ENCODE measurements at regions not wholly inside any gene's neighbourhood (a gene's known extent, or its start where the extent isn't known, plus 50 kb on each side); places are given as distances from the start of the nearest gene placed in this dataset.

DNA sequence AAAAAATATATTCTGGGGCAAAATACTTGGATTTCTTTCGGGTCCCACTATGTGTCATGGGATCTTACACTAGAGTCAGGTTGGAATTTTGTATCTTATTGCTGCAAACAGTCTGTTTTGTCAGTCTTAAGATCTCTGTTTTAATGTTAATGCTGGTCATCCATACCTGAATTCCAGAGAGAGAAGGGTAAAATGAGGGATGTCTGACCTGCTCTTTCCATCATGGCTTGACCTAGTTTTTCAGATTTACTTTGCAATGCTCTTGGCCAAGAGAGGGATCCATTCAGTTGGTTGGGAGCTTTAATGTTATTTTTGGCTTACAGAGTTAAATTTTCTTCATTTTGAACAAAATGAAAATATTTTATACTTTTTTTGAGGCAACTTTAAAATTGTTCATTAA, 117.2 kb downstream of the CASP12 start:
- Histone ChIP-seq H3K27me3 (ENCODE audit: control insufficient read depth, insufficient read depth, low read length) (no peaks in the 10 kb centered on the region), H3K9me3 (ENCODE audit: control insufficient read depth, insufficient read depth, low read depth, low read length) (no peaks in the 10 kb centered on the region), H4K20me1 (ENCODE audit: control insufficient read depth, extremely low read depth, insufficient read depth, low read length) (no peaks in the 10 kb centered on the region), H3K36me3 (ENCODE audit: control insufficient read depth, insufficient read depth, low read length) (no peaks in the 10 kb centered on the region), H3K4me2 (ENCODE audit: extremely low read depth, insufficient read depth, low read length) (no peak overlapping the region), H3K4me1 (ENCODE audit: control insufficient read depth, extremely low read depth, insufficient read depth, low read length) (no peaks in the 10 kb centered on the region), H3K4me3 (replicated peaks in 1 of 4; ENCODE audit: control extremely low read depth in 1 of 4, insufficient read depth in 1 of 4, low read depth in 3 of 4, low read length in 4 of 4) (no peak overlapping the region), H3K9ac (ENCODE audit: insufficient read depth, low read length) (no peak overlapping the region), H3K79me2 (ENCODE audit: control insufficient read depth, insufficient read depth, low read length) (no peaks in the 10 kb centered on the region), H2AFZ (ENCODE audit: low read length) (no peak overlapping the region), H3K27ac (ENCODE audit: insufficient read depth, low read length) (no peak overlapping the region)
- no peak for DNase-seq (ENCODE audit: low read depth in 2 of 2)
- no peak for TF ChIP-seq EZH2 (IDR thresholded peaks at IDR 0.05; ENCODE audit: low read length, missing control alignments)
- TF ChIP-seq, protein P1, sequence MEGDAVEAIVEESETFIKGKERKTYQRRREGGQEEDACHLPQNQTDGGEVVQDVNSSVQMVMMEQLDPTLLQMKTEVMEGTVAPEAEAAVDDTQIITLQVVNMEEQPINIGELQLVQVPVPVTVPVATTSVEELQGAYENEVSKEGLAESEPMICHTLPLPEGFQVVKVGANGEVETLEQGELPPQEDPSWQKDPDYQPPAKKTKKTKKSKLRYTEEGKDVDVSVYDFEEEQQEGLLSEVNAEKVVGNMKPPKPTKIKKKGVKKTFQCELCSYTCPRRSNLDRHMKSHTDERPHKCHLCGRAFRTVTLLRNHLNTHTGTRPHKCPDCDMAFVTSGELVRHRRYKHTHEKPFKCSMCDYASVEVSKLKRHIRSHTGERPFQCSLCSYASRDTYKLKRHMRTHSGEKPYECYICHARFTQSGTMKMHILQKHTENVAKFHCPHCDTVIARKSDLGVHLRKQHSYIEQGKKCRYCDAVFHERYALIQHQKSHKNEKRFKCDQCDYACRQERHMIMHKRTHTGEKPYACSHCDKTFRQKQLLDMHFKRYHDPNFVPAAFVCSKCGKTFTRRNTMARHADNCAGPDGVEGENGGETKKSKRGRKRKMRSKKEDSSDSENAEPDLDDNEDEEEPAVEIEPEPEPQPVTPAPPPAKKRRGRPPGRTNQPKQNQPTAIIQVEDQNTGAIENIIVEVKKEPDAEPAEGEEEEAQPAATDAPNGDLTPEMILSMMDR (conservative IDR thresholded peaks at IDR 0.05 in 1 of 2, IDR thresholded peaks at IDR 0.05 in 1 of 2; ENCODE audit: low read depth in 1 of 2, low read length in 2 of 2), result no peak

DNA sequence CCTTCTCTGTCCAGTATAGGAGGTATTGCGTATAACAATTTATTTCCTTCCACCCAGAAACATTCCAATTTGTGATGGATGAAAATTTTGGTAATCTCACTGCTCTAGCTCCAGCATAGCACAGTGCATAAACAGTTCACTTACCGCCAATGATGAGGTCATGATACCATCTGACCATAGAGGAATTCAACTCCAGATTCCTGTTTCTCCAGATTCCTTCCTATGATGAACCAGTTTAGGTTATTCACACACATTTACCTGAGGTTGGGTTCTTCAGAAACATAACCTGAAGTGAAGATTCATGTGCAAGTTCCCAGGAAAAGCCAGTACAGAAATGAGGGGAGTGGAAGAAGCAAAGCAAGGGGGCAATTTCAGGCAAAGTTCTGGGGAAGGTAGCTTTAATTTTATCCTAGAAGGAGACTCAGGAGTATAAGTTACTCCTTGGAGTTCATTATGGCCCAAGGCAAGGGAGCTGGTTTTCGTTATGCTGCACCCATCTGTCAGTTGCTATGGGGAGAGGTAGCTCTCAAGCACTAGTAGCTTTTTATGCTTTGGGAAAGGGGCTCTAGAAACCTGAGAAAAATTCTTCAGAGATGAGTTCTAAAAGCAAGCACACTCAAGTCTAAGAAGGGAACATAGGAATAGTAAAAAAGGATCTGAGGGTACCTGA, 121.6 kb downstream of the CASP12 start:
- no peak overlapping the region for H3K4me2 ChIP-seq (ENCODE audit: extremely low read depth, insufficient read depth, low read length)
- H3K36me3 ChIP-seq (ENCODE audit: control insufficient read depth, insufficient read depth, low read length), result no peaks in the 10 kb centered on the region
- no peak overlapping the region for H3K27ac ChIP-seq (ENCODE audit: insufficient read depth, low read length)
- DNase-seq (ENCODE audit: low read depth in 2 of 2), result peak in 1 of 2 donors; percentile 36
- TF ChIP-seq EZH2 (IDR thresholded peaks at IDR 0.05; ENCODE audit: low read length, missing control alignments), result no peak
- TF ChIP-seq, protein P1 (conservative IDR thresholded peaks at IDR 0.05 in 1 of 2, IDR thresholded peaks at IDR 0.05 in 1 of 2; ENCODE audit: low read depth in 1 of 2, low read length in 2 of 2), result no peak
- no peak overlapping the region for H3K9ac ChIP-seq (ENCODE audit: insufficient read depth, low read length)
- no peak overlapping the region for H3K4me3 ChIP-seq (replicated peaks in 1 of 4; ENCODE audit: control extremely low read depth in 1 of 4, insufficient read depth in 1 of 4, low read depth in 3 of 4, low read length in 4 of 4)
- H2AFZ ChIP-seq (ENCODE audit: low read length), result no peak overlapping the region
- H3K9me3 ChIP-seq (ENCODE audit: control insufficient read depth, insufficient read depth, low read depth, low read length), result no peaks in the 10 kb centered on the region
- no peaks in the 10 kb centered on the region for H3K79me2 ChIP-seq (ENCODE audit: control insufficient read depth, insufficient read depth, low read length)
- H4K20me1 ChIP-seq (ENCODE audit: control insufficient read depth, extremely low read depth, insufficient read depth, low read length), result no peaks in the 10 kb centered on the region
- H3K27me3 ChIP-seq (ENCODE audit: control insufficient read depth, insufficient read depth, low read length), result no peaks in the 10 kb centered on the region
- peaks cover 3% of the 10 kb centered on the region for H3K4me1 ChIP-seq (ENCODE audit: control insufficient read depth, extremely low read depth, insufficient read depth, low read length)

DNA sequence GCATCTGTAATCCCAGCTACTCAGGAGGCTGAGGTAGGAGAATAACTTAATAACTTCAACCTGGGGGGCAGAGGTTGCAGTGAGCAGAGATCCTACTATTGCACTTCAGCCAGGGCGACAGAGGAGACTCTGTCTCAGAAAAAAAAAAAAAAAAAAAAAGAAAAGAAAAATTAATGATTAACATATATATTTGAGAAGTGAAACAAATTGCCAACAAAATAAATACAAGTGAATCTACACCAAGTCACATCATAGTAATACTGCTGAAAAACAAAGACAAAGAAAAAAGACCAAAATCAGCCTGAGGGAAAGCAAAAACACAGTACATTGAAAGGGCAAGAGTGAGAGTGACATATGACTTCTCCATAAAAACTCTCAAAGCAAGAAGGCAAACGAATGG, 123.7 kb downstream of the CASP12 start:
- no peaks in the 10 kb centered on the region for H3K9me3 ChIP-seq (ENCODE audit: control insufficient read depth, insufficient read depth, low read depth, low read length)
- H4K20me1 ChIP-seq (ENCODE audit: control insufficient read depth, extremely low read depth, insufficient read depth, low read length), result no peaks in the 10 kb centered on the region
- H3K36me3 ChIP-seq (ENCODE audit: control insufficient read depth, insufficient read depth, low read length), result no peaks in the 10 kb centered on the region
- TF ChIP-seq, protein P1 (conservative IDR thresholded peaks at IDR 0.05 in 1 of 2, IDR thresholded peaks at IDR 0.05 in 1 of 2; ENCODE audit: low read depth in 1 of 2, low read length in 2 of 2), result no peak
- no peak for TF ChIP-seq EZH2 (IDR thresholded peaks at IDR 0.05; ENCODE audit: low read length, missing control alignments)
- H3K4me2 ChIP-seq (ENCODE audit: extremely low read depth, insufficient read depth, low read length), result no peak overlapping the region
- H2AFZ ChIP-seq (ENCODE audit: low read length), result no peak overlapping the region
- H3K79me2 ChIP-seq (ENCODE audit: control insufficient read depth, insufficient read depth, low read length), result no peaks in the 10 kb centered on the region
- no peak overlapping the region for H3K27ac ChIP-seq (ENCODE audit: insufficient read depth, low read length)
- no peaks in the 10 kb centered on the region for H3K27me3 ChIP-seq (ENCODE audit: control insufficient read depth, insufficient read depth, low read length)
- H3K4me3 ChIP-seq (replicated peaks in 1 of 4; ENCODE audit: control extremely low read depth in 1 of 4, insufficient read depth in 1 of 4, low read depth in 3 of 4, low read length in 4 of 4), result no peak overlapping the region
- no peak overlapping the region for H3K9ac ChIP-seq (ENCODE audit: insufficient read depth, low read length)
- peaks cover 4% of the 10 kb centered on the region for H3K4me1 ChIP-seq (ENCODE audit: control insufficient read depth, extremely low read depth, insufficient read depth, low read length)
- DNase-seq (ENCODE audit: low read depth in 2 of 2), result no peak
